GM13977 (cell line): ENCODE measurements at regions not wholly inside any gene's neighbourhood (a gene's known extent, or its start where the extent isn't known, plus 50 kb on each side); places are given as distances from the start of the nearest gene placed in this dataset.

Experiments
- DNase-seq: peaks from one replicate; pipeline ENCODE4 v3.0.0; 2012; ENCODE audit warnings: low spot score
- in situ Hi-C: fragments of 300-500 bp; cut with MboI; formaldehyde crosslinking; loops from one replicate; pipeline ENCODE4 v1.12.0; 2022; ENCODE audit warnings: low sequenced_read_pairs, low pct_unique_long_range_greater_than_20kb, mixed read lengths, inconsistent platforms; ENCODE audit not compliant: unreplicated experiment
- TF ChIP-seq, protein P1 (sequence below): IDR thresholded peaks from 2 replicates; pipeline ENCODE4 v1.5.1; 2012; ENCODE audit warnings: mild to moderate bottlenecking, control low read depth; ENCODE audit not compliant: insufficient read depth; ENCODE audit errors: extremely low read depth, missing control alignments

DNA sequence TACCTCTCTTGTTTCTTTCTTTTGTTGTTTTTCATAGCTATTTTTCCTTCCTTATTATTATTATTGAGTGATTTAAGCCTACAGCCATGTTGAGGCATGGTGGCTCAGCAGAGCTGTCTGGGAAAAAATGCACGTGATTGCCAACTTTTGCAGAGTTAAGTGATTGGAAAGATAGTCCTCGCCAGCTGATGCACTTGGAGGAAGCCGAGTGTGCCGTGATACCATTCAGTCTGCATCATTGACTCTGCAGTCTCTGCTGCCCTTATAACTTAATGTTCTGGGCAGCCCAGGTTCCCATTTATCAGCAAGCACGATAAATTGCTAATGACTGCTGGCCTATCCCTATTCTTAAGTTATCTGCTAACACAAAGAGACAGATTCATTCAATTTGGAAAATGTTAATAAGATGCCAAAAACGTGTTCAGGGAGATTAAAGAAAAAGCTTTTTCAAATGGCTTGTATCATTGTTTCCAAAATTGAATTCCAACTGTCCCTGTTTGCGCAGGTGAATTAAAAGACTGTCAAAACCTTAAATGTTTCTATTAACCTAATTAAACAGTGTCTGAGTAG is 232.9 kb upstream of the NPY start:
- TF ChIP-seq, protein P1, sequence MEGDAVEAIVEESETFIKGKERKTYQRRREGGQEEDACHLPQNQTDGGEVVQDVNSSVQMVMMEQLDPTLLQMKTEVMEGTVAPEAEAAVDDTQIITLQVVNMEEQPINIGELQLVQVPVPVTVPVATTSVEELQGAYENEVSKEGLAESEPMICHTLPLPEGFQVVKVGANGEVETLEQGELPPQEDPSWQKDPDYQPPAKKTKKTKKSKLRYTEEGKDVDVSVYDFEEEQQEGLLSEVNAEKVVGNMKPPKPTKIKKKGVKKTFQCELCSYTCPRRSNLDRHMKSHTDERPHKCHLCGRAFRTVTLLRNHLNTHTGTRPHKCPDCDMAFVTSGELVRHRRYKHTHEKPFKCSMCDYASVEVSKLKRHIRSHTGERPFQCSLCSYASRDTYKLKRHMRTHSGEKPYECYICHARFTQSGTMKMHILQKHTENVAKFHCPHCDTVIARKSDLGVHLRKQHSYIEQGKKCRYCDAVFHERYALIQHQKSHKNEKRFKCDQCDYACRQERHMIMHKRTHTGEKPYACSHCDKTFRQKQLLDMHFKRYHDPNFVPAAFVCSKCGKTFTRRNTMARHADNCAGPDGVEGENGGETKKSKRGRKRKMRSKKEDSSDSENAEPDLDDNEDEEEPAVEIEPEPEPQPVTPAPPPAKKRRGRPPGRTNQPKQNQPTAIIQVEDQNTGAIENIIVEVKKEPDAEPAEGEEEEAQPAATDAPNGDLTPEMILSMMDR: no peak
- DNase-seq: no peak
- in situ Hi-C loops: no loop called here

DNA sequence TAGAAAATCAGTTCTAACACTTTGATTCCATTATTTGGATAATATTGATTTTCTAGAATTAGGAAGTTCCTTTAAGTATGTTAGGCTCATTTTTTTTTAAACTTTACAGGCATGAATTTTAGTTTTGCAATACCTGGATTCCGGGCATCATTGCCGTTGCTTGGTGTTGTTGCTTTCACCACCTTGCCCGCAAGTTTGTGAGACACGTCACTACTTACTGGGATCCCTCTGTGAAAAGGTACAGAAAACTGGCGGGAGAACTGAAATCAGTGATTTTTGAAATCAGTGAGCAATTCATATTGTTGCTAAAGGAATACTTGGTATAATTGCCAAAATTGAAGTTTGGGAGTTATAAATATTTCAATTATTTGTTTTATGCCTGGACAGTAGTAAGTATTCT is 232.3 kb upstream of the NPY start:
- TF ChIP-seq, protein P1: no peak
- DNase-seq: no peak

DNA sequence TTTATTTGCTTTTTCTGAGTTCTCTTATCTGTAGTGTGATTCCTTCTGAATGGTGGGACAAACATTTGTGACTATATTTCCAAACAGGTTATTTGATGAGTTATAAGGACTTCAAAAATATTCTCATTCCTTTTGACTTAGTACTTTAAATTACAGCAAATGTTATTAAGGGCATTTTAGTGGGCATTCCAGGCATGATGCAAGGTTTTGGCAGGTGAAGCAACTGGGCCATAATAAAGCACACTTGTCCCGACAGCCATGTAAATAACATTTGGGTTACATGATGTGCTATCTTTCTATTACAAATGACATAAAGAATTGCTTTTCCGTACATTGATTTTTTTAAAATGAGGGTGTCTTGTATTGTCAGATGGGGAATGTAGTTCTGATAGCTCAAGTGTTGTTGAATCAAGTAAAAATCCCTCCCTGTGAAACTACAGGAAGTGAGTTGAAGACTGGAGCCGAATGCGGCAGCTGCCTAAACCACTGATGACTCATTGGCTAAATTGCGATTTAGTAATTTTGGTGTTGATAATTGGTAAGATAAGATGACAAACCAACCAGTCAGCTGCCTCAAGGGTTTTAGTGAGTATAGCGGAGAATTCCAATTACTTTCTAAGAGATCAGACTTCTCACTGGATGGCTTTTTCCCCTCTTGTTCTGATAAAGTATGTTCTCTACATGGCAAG is 231.3 kb upstream of the NPY start:
- TF ChIP-seq, protein P1: no peak
- DNase-seq: no peak
- in situ Hi-C loops: no loop called here

More for the DNA sequence above, 232.3 kb upstream of the NPY start:
- in situ Hi-C loops: no loop called here

DNA sequence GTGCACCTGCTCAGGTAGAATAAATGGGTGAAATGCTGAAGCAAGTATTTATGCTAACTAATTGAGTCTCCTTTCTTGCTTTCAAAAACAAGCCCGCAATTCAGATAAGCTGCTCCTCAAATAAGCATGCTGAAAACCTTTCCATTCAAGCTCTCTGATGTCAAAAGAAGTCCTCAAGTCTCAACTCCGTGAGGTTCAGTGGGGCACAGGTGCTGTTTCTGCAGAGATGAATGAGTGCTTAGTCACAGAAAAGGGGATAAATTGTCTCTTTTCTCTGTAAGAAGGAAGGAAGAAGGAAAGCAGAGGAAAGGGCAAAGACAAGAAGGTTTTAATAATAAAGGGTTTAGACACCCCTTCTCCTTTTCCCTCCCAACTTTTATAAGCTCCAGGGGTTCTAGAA is 229.8 kb upstream of the NPY start:
- in situ Hi-C loops: no loop called here
- DNase-seq: no peak
- TF ChIP-seq, protein P1: no peak

DNA sequence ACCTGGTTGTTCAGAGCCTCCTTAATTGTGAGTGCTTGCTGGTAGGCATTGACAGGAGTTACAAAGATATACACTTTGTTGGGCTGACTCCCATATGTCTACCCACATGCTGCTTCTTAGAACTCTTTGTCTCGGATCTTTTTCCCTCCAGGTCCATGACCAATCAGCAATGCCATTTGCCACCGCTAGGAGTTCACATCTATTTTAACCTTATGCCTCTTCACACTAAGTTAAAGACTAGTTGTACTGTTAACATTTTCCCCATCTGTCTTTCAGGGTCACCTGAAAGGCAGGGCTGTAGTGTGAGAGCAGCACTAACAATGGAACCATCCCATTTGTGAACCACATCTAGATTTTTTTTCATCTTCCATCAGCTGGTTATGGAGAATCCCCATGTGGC is 226.7 kb upstream of the NPY start:
- DNase-seq: no peak
- in situ Hi-C loops: no loop called here
- TF ChIP-seq, protein P1: no peak

DNA sequence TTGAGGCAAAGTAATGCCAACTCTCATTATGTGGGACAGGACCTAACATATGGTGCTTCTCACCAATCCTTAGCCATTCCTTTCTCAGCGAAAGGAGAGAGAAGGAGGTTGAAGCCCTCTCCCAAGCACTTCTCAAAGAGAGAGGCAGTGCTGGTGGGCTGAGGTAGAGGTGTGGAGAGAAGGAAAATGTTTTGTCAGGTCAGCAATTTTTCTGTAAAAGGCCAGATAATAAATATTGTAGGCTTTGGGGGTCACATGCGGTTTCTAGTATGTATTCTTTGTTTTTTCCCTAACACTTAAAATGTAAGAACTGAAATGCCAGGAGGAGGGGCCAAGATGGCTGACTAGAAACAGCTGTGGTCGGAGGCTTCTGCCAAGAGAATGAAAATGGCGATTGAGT is 225.0 kb upstream of the NPY start:
- in situ Hi-C loops: no loop called here
- TF ChIP-seq, protein P1: no peak

DNA sequence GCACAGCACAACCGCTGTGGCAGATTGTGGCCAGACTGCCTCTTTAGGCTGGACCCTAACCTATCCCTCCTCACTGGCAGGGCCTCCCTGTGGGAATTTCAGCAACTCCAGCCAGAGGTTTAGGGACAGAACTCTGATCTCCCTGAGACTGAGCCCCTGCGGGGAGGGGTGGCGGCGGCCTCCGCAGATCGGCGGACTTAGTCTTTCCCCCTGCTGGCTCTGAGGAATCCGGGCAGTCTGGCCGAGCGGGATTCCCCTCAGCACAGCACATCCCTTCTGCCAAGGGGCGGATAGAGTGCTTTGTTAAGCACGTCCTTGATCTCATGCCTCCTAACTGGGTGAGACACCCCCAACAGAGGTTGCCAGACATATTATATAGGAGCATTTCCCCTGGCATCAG is 224.2 kb upstream of the NPY start:
- no peak for DNase-seq
- in situ Hi-C loops: no loop called here

More for the DNA sequence above, 225.0 kb upstream of the NPY start:
- no peak for DNase-seq

More for the DNA sequence above, 224.2 kb upstream of the NPY start:
- TF ChIP-seq, protein P1: no peak
